CD4-positive, alpha-beta T cell (primary cell): ENCODE measurements at regions not wholly inside any gene's neighbourhood (a gene's known extent, or its start where the extent isn't known, plus 50 kb on each side); places are given as distances from the start of the nearest gene placed in this dataset.

ENCODE experiments used
- ATAC-seq: fragments of 200-7000 bp; cut with Tn5 transposase; one replicate; pipeline ENCODE4 v1.10.0; 2022; ENCODE audit warnings: mild to moderate bottlenecking; ENCODE audit not compliant: poor library complexity
- CTCF ChIA-PET: fragments of 350-600 bp; sonication (Branson Sonifier 250); formaldehyde crosslinking; loops from one replicate; lab custom pipeline; 2021; ENCODE audit warnings: antibody characterized with exemption, inconsistent platforms; lab: Charles Lee
- POLR2A ChIA-PET: fragments of 350-600 bp; sonication (Branson Sonifier 250); formaldehyde crosslinking; loops from one replicate; lab custom pipeline; 2021; ENCODE audit warnings: antibody characterized with exemption, inconsistent platforms; lab: Charles Lee
- DNase-seq, 14 experiments: peaks; one replicate each; pipeline ENCODE4 v3.0.0-alpha.2; 2013 to 2020; ENCODE audit warnings: mixed read lengths in 2 of 14
- H3K27ac ChIP-seq, 2 donors: one replicate each; pipeline versions ENCODE4 v1.5.1 to v1.7.0; 2013; ENCODE audit warnings: low read length in 2 of 2, low read depth in 1 of 2, mild to moderate bottlenecking in 1 of 2
- H3K27me3 ChIP-seq, 2 experiments: 1 replicate in 1 of 2; 2 replicates in 1 of 2; pipeline versions ENCODE4 v1.6.1 to v1.7.0; 2013; ENCODE audit warnings: low read length in 2 of 2, control low read depth in 1 of 2, mild to moderate bottlenecking in 1 of 2, moderate library complexity in 1 of 2; ENCODE audit not compliant: insufficient read depth in 2 of 2, control insufficient read depth in 1 of 2
- H3K36me3 ChIP-seq: one replicate; pipeline ENCODE4 v1.6.1; 2013; ENCODE audit warnings: low read length, control low read depth; ENCODE audit not compliant: insufficient read depth
- H3K4me1 ChIP-seq: one replicate; pipeline ENCODE4 v1.6.1; 2013; ENCODE audit warnings: low read length, control low read depth; ENCODE audit not compliant: insufficient read depth
- H3K4me3 ChIP-seq: one replicate; pipeline ENCODE4 v1.5.1; 2013; ENCODE audit warnings: mild to moderate bottlenecking, low read length, moderate library complexity
- H3K9me3 ChIP-seq, 2 experiments: 1 replicate in 1 of 2; 2 replicates in 1 of 2; pipeline versions ENCODE4 v1.6.1 to v1.7.0; 2013; ENCODE audit warnings: low read length in 2 of 2, mild to moderate bottlenecking in 2 of 2, control low read depth in 1 of 2, moderate library complexity in 1 of 2; ENCODE audit not compliant: control insufficient read depth in 1 of 2, insufficient read depth in 1 of 2
- H3K27ac Mint-ChIP-seq: one replicate; pipeline ENCODE4 v1.8.0; 2020; ENCODE audit warnings: mixed read lengths
- H3K27me3 Mint-ChIP-seq: one replicate; pipeline ENCODE4 v1.8.0; 2021; ENCODE audit warnings: mixed read lengths
- H3K36me3 Mint-ChIP-seq: one replicate; pipeline ENCODE4 v1.8.0; 2021; ENCODE audit warnings: low read depth, mixed read lengths
- H3K4me1 Mint-ChIP-seq: one replicate; pipeline ENCODE4 v1.8.0; 2021; ENCODE audit warnings: low read depth, mixed read lengths
- H3K4me3 Mint-ChIP-seq: one replicate; pipeline ENCODE4 v1.8.0; 2020; ENCODE audit warnings: mild to moderate bottlenecking, mixed read lengths
- H3K9me3 Mint-ChIP-seq: one replicate; pipeline ENCODE4 v1.8.0; 2020; ENCODE audit warnings: mixed read lengths
- intact Hi-C, 2 experiments: fragments of 100-400 bp; cut with DNase I in 1 of 2; cut with micrococcal nuclease in 1 of 2; formaldehyde crosslinking; loops; one replicate each; pipeline versions ENCODE4 v1.15.1 to v1.9.0; 2023 to 2025; cut with DNase I, micrococcal nuclease
- TF ChIP-seq, protein P1 (sequence below): fragments of 200-600 bp; IDR thresholded peaks from one replicate; pipeline ENCODE4 v1.8.0; 2022; ENCODE audit warnings: antibody characterized with exemption, mild to moderate bottlenecking

DNA sequence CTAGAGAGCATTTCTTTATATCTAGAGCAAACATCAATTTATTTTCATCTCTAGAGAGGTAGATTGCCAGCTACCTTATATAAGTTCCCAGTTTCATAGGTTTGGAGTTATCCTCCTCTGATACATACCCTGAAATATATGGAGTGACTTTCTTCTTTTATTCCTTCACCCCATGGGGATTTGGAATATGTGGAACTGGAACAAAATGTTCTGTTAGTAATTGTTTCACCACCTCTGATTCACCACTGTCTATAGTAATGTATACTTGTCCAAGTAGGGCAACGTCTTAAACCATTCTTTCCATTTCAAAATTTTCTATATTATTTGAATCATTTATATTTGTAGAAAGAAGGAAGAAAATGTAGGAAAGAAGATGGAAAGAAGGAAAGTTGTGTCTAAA lies 511.2 kb upstream of the KCND2 start:
- H3K9me3 Mint-ChIP-seq: peaks cover 13% of the 10 kb centered on the region
- H3K27ac Mint-ChIP-seq: no peak overlapping the region
- Histone ChIP-seq H3K27me3 (no peaks in the 10 kb centered on the region), H3K36me3 (no peaks in the 10 kb centered on the region), H3K4me3 (no peak overlapping the region), H3K4me1 (no peaks in the 10 kb centered on the region), H3K27ac (no peak overlapping the region), H3K9me3 (no peaks in the 10 kb centered on the region)
- CTCF ChIA-PET: no interaction called here
- H3K4me1 Mint-ChIP-seq: no peaks in the 10 kb centered on the region
- intact Hi-C loops: no loop called here
- H3K4me3 Mint-ChIP-seq: no peak overlapping the region
- TF ChIP-seq, protein P1, sequence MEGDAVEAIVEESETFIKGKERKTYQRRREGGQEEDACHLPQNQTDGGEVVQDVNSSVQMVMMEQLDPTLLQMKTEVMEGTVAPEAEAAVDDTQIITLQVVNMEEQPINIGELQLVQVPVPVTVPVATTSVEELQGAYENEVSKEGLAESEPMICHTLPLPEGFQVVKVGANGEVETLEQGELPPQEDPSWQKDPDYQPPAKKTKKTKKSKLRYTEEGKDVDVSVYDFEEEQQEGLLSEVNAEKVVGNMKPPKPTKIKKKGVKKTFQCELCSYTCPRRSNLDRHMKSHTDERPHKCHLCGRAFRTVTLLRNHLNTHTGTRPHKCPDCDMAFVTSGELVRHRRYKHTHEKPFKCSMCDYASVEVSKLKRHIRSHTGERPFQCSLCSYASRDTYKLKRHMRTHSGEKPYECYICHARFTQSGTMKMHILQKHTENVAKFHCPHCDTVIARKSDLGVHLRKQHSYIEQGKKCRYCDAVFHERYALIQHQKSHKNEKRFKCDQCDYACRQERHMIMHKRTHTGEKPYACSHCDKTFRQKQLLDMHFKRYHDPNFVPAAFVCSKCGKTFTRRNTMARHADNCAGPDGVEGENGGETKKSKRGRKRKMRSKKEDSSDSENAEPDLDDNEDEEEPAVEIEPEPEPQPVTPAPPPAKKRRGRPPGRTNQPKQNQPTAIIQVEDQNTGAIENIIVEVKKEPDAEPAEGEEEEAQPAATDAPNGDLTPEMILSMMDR: no peak
- H3K27me3 Mint-ChIP-seq: no peaks in the 10 kb centered on the region
- no peaks in the 10 kb centered on the region for H3K36me3 Mint-ChIP-seq
- no peak for DNase-seq
- no peak for ATAC-seq
- POLR2A ChIA-PET: no interaction called here

DNA sequence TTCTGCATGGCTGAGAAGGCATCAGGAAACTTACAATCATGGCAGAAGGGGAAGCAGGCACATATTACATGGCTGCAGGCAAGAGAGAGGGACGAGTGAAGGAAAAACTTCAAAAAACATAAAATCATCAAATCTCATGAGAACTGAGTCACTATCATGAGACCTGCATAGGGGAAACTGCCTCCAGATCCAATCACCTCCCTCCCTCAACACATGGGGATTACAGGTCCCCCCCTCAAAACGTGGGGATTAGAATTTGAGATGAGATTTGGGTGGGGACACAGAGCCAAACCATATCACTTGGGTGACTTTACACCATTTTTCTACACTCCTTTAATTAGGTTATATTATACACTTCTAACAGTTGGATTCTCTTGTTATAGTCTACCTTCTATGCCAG lies 490.7 kb upstream of the KCND2 start:
- no peaks in the 10 kb centered on the region for H3K4me1 ChIP-seq
- no peak overlapping the region for H3K27ac ChIP-seq
- intact Hi-C loops: no loop called here
- H3K36me3 Mint-ChIP-seq: no peaks in the 10 kb centered on the region
- H3K9me3 ChIP-seq: no peaks in the 10 kb centered on the region
- no peak overlapping the region for H3K27ac Mint-ChIP-seq
- no peak overlapping the region for H3K4me3 ChIP-seq
- no peaks in the 10 kb centered on the region for H3K27me3 ChIP-seq
- POLR2A ChIA-PET: no interaction called here
- H3K4me3 Mint-ChIP-seq: no peak overlapping the region
- peaks cover 2% of the 10 kb centered on the region for H3K9me3 Mint-ChIP-seq
- no peak for ATAC-seq
- no peak for DNase-seq
- TF ChIP-seq, protein P1: no peak
- CTCF ChIA-PET: no interaction called here
- no peaks in the 10 kb centered on the region for H3K36me3 ChIP-seq
- no peaks in the 10 kb centered on the region for H3K4me1 Mint-ChIP-seq
- no peaks in the 10 kb centered on the region for H3K27me3 Mint-ChIP-seq

DNA sequence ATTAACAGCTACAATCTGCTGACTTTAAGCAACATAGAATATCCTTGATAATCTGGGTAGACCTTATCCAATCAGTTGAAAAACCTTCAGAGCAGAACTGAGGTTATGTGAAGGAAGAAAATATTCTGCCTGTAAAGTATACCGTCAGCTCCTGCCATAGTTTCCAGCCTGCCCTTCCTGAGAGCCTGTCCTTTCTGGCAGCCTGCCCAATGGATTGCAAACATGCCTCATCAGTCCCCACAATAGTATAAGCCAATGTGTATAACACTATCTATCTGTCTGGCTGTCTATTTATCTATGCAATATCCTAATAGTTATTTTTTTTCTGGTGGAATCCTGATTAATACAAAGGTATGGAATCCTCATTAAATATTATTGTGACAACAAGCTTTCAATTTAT lies 489.2 kb upstream of the KCND2 start:
- CTCF ChIA-PET: no interaction called here

More for the DNA sequence above, 489.2 kb upstream of the KCND2 start:
- H3K4me1 ChIP-seq: no peaks in the 10 kb centered on the region
- intact Hi-C loops: no loop called here
- H3K36me3 ChIP-seq: no peaks in the 10 kb centered on the region
- TF ChIP-seq, protein P1: no peak
- H3K4me1 Mint-ChIP-seq: no peaks in the 10 kb centered on the region
- H3K27me3 ChIP-seq: no peaks in the 10 kb centered on the region
- H3K27ac ChIP-seq: no peak overlapping the region
- no peak overlapping the region for H3K4me3 ChIP-seq
- ATAC-seq: no peak
- no peaks in the 10 kb centered on the region for H3K36me3 Mint-ChIP-seq
- POLR2A ChIA-PET: no interaction called here
- H3K27ac Mint-ChIP-seq: no peak overlapping the region
- no peaks in the 10 kb centered on the region for H3K27me3 Mint-ChIP-seq
- H3K9me3 Mint-ChIP-seq: peaks cover 4% of the 10 kb centered on the region
- DNase-seq: no peak
- H3K4me3 Mint-ChIP-seq: no peak overlapping the region
- H3K9me3 ChIP-seq: peaks cover 0 to 4% of the 10 kb centered on the region in 2 experiments
